Tibial nerve (tissue), 4 donors: ENCODE measurements at regions not wholly inside any gene's neighbourhood (a gene's known extent, or its start where the extent isn't known, plus 50 kb on each side); places are given as distances from the start of the nearest gene placed in this dataset.

Experiments used
- EP300 ChIP-seq, 2 donors: sonication (generic); formaldehyde crosslinking; IDR thresholded peaks; one replicate each; pipeline ENCODE4 v1.6.1; 2017; ENCODE audit warnings: antibody characterized with exemption in 2 of 2, mild to moderate bottlenecking in 1 of 2
- TF ChIP-seq, protein P1 (sequence below), 5 experiments: fragments of 200-600 bp in 3 of 5; fragments of 450-650 bp in 2 of 5; sonication (generic) in 3 of 5; IDR thresholded peaks; one replicate each; pipeline ENCODE4 v1.5.1; 2016 to 2019; ENCODE audit warnings: antibody characterized with exemption in 5 of 5, mild to moderate bottlenecking in 3 of 5, moderate library complexity in 2 of 5

DNA sequence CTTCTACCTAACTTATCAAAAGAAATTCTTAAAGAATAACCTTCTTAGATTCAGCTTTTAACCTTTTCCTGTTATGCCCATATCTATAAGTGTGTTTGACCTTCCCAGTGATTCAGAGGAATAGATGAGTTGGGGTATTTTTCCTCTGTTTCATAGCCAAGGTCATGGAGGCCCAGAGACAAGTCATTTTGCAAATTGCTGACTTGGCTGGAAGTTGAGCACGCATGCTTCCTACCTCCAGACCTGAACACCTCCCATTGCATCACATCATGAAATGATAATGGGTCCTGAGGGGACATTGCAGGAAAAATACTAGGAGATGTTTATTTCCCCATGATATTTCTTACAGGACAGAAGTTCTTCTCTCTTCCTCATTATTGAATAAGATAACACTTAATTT, 158.6 kb upstream of the LMCD1 start:
- TF ChIP-seq, protein P1, sequence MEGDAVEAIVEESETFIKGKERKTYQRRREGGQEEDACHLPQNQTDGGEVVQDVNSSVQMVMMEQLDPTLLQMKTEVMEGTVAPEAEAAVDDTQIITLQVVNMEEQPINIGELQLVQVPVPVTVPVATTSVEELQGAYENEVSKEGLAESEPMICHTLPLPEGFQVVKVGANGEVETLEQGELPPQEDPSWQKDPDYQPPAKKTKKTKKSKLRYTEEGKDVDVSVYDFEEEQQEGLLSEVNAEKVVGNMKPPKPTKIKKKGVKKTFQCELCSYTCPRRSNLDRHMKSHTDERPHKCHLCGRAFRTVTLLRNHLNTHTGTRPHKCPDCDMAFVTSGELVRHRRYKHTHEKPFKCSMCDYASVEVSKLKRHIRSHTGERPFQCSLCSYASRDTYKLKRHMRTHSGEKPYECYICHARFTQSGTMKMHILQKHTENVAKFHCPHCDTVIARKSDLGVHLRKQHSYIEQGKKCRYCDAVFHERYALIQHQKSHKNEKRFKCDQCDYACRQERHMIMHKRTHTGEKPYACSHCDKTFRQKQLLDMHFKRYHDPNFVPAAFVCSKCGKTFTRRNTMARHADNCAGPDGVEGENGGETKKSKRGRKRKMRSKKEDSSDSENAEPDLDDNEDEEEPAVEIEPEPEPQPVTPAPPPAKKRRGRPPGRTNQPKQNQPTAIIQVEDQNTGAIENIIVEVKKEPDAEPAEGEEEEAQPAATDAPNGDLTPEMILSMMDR (IDR thresholded peaks at IDR 0.05): no peak
- no peak for TF ChIP-seq EP300 (IDR thresholded peaks at IDR 0.05)
